ENCODE measurements at regions not wholly inside any gene's neighbourhood (a gene's known extent, or its start where the extent isn't known, plus 50 kb on each side); places are given as distances from the start of the nearest gene placed in this dataset.

DNA sequence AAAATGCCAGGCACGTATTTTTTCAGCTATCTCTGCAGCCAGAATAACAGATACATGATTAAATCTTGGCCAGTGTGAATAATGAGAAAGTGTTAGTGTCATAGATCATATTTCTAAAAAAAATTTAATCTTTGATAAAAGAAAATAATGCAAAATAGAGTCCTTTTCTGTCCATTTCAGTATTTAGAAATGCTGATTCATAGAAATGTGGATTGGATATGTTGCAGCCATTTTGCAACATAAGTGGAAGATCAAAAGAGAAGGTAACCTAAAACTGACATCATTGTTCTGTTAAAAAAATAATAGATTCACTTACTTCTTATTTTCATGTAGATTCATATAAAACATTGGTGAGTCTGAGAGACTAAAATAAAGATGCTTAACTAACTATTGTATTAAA lies 1010.3 kb downstream of the LRFN5 start:
- TF ChIP-seq POLR2A (IDR thresholded peaks at IDR 0.05) (no peak), EP300 (IDR thresholded peaks at IDR 0.05; ENCODE audit: low read depth) (no peak)
- TF ChIP-seq, protein P1, sequence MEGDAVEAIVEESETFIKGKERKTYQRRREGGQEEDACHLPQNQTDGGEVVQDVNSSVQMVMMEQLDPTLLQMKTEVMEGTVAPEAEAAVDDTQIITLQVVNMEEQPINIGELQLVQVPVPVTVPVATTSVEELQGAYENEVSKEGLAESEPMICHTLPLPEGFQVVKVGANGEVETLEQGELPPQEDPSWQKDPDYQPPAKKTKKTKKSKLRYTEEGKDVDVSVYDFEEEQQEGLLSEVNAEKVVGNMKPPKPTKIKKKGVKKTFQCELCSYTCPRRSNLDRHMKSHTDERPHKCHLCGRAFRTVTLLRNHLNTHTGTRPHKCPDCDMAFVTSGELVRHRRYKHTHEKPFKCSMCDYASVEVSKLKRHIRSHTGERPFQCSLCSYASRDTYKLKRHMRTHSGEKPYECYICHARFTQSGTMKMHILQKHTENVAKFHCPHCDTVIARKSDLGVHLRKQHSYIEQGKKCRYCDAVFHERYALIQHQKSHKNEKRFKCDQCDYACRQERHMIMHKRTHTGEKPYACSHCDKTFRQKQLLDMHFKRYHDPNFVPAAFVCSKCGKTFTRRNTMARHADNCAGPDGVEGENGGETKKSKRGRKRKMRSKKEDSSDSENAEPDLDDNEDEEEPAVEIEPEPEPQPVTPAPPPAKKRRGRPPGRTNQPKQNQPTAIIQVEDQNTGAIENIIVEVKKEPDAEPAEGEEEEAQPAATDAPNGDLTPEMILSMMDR (IDR thresholded peaks at IDR 0.05), result no peak
